ENCODE measurements at regions not wholly inside any gene's neighbourhood (a gene's known extent, or its start where the extent isn't known, plus 50 kb on each side); places are given as distances from the start of the nearest gene placed in this dataset.

GRCh38 chr12:76226956-76227355, 121.3 kb downstream of the BBS10 start:
- H3K4me3 ChIP-seq (ENCODE audit: control insufficient read depth, low read depth, low read length), result no peak overlapping the region
- DNase-seq (ENCODE audit: low read depth), result no peak
- TF ChIP-seq CTCF (IDR thresholded peaks at IDR 0.05; ENCODE audit: control insufficient read depth, insufficient read depth, low read depth, low read length, missing control alignments), result no peak

- TF ChIP-seq CTCF (IDR thresholded peaks at IDR 0.05; ENCODE audit: control insufficient read depth, insufficient read depth, low read depth, low read length, missing control alignments), result no peak
- DNase-seq (ENCODE audit: low read depth), result no peak
Observed at GRCh38 chr12:76226397-76226796, 121.8 kb downstream of the BBS10 start.

GRCh38 chr12:76223869-76224268, 124.3 kb downstream of the BBS10 start:
- no peak for DNase-seq (ENCODE audit: low read depth)
- H3K4me3 ChIP-seq (ENCODE audit: control insufficient read depth, low read depth, low read length), result no peak overlapping the region
- TF ChIP-seq CTCF (IDR thresholded peaks at IDR 0.05; ENCODE audit: control insufficient read depth, insufficient read depth, low read depth, low read length, missing control alignments), result no peak

More at GRCh38 chr12:76226397-76226796, 121.8 kb downstream of the BBS10 start:
- H3K4me3 ChIP-seq (ENCODE audit: control insufficient read depth, low read depth, low read length), result no peak overlapping the region

- no peak for TF ChIP-seq CTCF (IDR thresholded peaks at IDR 0.05; ENCODE audit: control insufficient read depth, insufficient read depth, low read depth, low read length, missing control alignments)
- DNase-seq (ENCODE audit: low read depth), result no peak
- no peak overlapping the region for H3K4me3 ChIP-seq (ENCODE audit: control insufficient read depth, low read depth, low read length)
Observed at GRCh38 chr12:76220980-76221379, 127.2 kb downstream of the BBS10 start.

- DNase-seq (ENCODE audit: low read depth), result no peak
- no peak overlapping the region for H3K4me3 ChIP-seq (ENCODE audit: control insufficient read depth, low read depth, low read length)
- no peak for TF ChIP-seq CTCF (IDR thresholded peaks at IDR 0.05; ENCODE audit: control insufficient read depth, insufficient read depth, low read depth, low read length, missing control alignments)
Observed at GRCh38 chr12:76219806-76220205, 128.4 kb downstream of the BBS10 start.

- no peak for TF ChIP-seq CTCF (IDR thresholded peaks at IDR 0.05; ENCODE audit: control insufficient read depth, insufficient read depth, low read depth, low read length, missing control alignments)
- DNase-seq (ENCODE audit: low read depth), result no peak
- H3K4me3 ChIP-seq (ENCODE audit: control insufficient read depth, low read depth, low read length), result no peak overlapping the region
Observed at GRCh38 chr12:76216585-76217472, 131.4 kb downstream of the BBS10 start.

All from AG09309 (cell line).